GM18502 (cell line): ENCODE measurements at regions not wholly inside any gene's neighbourhood (a gene's known extent, or its start where the extent isn't known, plus 50 kb on each side); places are given as distances from the start of the nearest gene placed in this dataset.
A peak's percentile ranks its signal among the peaks of the same experiment; 100 is the strongest.
"Not testable (repeated sequence)": the region's sequence is repeated elsewhere in the genome, so short reads cannot be mapped to it uniquely, and the experiment has no call there.

Source experiments
- ATAC-seq: cut with Tn5 transposase; IDR thresholded peaks from one replicate; pipeline ENCODE4 v1.9.1; 2021; ENCODE audit warnings: mild to moderate bottlenecking; ENCODE audit not compliant: unreplicated experiment, poor library complexity

DNA sequence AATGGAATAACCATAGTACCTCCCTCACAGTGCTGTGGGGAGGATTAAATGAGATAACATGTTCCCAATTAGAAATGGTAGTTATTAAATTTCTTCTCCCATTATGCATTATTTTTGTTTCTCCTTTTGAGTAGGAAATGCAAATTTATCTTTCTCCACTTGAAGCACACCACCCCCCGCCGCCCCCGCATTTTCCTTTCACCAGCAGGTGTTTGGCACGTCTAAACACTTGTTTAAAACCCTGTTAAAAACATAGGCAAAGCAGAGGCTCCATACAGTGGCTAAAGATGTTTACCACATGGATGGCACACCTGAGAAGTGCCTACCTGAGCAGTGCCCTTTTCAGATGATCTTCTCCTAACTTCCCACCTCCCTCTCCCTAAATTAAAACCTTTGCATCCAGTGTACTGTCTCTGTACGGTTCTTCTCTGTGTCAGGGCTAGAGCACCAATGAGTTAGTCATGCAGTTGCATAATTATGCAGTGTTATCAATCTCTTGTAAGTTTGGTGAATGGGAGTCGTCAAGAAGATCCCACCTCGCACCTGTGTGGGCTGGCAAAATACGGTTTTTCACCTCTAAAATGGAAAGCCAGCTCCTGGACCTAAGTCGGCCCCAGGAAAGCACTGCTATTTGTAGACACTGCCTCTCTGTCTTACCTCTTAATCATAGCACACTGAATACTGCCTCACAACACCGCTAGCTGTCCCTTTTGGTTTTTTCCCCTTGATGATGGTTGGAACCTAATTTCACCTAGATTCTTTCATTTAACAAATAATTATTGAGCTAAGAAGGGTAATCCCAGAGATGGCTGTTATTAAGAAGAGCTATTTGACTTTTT, 122.0 kb downstream of the CT47B1 start:
- ATAC-seq: peak; percentile 30

GRCh38 chrX:120752431-120753082, 122.7 kb upstream of the C1GALT1C1 start:
- ATAC-seq: no peak

GRCh38 chrX:120751683-120752082, 121.8 kb upstream of the C1GALT1C1 start:
- ATAC-seq: no peak

GRCh38 chrX:120750381-120750780, 120.5 kb upstream of the C1GALT1C1 start:
- ATAC-seq: no peak

DNA sequence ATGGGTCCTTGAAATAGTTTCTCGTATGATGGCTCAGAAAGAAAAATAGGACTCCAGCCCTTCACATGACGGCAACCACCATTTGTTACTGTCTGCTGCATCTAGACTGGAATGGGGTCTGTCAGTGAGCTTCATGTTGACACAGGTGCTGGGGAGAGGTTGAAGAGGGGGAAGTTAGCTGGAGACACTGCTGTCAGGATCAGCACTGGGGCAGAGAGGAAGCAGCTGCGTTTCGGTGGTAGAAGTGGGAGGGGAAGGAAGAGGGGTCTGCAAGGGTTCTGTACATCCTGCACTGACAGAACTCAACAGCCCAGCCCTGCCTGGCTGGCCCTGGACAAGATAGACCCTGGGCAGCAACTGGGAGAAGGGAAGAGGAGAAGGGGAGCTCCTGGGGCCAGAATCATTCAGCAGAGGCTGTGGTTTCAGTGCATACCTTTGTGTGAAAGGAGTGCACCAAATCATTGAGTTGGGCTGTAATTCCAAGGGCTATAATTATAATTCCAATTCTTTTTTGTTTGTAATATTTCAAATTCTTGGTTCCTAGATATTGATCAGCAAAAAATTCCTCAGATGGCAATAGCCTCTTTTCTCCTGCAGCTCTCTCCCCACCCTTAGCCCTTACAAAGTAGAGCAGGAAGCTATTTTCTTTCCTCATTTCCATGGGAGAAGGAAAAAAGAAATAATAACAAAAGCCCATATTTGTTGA, 119.4 kb upstream of the C1GALT1C1 start:
- peak; percentile 82 for ATAC-seq

GRCh38 chrX:120746153-120746552, 116.3 kb upstream of the C1GALT1C1 start:
- no peak for ATAC-seq

DNA sequence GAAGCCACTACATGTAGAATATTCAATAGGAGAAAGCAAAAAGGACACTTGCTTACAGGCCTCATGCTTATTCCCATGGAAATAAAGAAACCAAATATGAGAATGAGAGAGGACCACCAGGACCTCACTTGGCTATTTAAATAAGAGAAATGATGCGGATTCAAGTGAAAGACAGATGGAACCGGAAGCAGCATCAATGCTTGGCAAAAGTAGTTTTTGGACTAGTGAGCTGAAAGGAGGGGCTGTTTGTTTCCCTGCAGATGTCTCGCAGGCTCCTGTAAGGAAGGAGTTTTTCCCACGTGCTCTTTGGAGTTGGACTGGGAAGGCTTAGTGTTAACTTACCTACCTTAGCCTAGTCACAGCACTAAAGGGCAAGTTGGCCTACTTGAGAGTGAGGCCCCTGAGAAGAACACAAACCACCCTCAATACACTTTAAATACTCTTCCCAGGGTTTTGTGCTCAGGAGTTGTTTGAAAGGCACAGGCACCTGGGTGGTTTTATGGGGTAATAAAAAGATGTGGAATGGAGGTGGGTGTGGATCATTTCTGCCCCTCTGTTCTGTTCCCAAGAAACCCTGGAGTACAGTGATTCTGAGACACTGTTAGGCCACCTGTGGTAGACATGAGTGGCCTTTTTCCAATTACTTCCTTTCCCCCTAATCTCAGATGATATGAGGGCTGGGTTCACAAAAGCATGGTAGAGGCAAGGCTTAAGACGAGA, 113.3 kb upstream of the C1GALT1C1 start:
- no peak for ATAC-seq

DNA sequence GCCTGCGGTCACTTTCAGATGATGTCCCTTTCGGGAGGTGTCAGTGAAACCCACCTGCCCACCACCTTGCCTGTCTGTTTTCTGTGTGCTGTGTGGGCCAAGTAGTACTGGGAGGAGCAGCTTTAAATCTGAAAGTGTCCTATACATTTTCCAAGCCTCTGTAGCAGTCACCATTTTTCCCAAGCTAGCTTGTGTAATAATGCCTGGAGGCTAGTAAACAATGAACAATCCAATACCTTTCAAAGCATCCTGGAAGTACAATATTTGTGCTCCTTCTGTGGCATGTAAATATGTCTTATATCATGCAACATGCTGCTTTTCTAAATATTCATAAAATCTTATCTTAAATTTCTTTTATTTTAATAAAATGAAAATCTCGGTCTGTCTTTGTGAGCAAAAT, 111.6 kb upstream of the C1GALT1C1 start:
- ATAC-seq: no peak

DNA sequence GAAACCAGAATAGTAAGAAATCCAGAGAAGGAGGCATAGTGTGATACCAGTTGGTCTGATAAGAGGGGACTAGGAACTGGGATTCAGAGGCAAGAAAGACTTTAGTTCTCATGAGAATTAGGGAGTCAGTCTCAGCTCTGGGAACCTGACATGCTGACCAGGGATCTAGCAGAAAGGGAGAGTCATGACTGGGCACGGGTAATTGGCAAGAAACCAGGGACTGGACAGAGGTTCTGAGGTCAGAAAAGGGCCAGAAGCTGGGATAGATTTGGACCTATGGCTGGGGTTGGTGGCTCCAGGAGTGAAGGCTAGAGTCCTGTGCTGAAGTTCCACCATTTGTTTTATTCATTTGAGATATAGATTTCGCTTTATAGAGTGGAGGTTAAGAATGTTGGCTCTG, 110.2 kb upstream of the C1GALT1C1 start:
- no peak for ATAC-seq

- ATAC-seq: no peak
These were observed 109.4 kb upstream of the C1GALT1C1 start for GRCh38 chrX:120739300-120739699.

- ATAC-seq: no peak
These were observed 107.1 kb upstream of the C1GALT1C1 start for GRCh38 chrX:120736989-120737388.

DNA sequence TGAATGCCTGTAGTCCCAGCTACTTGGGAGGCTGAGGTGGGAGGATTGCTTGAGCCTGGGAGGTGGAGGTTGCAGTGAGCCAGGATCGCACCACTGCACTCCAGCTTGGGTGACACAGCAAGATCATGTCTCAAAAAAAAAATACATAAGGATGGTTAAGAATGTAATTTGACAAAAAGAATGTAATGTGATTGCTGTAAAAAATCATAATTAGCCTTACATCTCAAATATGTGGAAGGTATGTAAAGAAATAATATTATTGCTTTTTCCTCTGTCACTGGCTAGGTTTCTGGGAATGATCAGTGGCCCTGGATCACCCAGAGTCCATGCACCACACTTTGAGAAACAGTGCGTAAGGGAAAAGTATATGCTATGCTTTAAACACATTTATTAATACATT, 106.1 kb upstream of the C1GALT1C1 start:
- no peak for ATAC-seq

DNA sequence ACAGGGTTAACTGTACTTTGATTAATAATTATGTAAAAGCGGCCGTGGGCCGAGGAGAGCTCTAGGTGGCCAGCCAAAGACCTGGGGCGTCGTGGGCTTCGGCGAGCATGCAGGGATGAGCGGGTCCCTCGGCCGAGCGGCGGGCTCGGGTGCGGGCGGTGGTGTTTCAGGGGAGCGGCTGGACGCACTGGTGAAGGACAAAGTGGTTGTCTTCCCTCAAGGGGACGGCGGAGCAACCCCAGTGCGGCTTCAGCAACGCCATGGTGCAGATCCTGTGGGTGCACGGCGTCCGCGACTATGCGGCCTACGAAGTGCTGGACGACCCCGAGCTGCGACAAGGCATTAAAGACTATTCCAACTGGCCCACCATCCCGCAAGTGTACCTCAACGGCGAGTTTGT, 103.0 kb upstream of the C1GALT1C1 start:
- no peak for ATAC-seq

DNA sequence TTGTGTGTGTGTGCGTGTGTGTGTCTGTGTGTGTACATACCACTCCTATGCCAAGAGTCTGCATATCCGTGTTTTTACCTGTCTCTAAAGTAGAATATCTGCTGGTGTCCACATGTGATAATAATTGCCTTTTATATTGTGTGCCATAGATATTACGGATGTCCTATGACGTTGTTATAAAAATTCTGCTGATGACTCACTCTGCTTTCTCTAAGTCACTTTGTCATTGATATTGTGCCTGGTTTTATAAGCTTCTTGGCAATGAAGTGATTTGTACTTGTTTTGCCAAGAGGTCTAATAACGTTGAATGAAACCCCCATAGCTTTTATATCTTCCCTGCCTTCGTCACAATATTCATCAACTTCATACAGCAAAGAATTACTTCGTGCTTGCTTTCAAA, 102.6 kb upstream of the C1GALT1C1 start:
- no peak for ATAC-seq

- ATAC-seq: no peak
These were observed 101.5 kb upstream of the C1GALT1C1 start for GRCh38 chrX:120731386-120731785.

DNA sequence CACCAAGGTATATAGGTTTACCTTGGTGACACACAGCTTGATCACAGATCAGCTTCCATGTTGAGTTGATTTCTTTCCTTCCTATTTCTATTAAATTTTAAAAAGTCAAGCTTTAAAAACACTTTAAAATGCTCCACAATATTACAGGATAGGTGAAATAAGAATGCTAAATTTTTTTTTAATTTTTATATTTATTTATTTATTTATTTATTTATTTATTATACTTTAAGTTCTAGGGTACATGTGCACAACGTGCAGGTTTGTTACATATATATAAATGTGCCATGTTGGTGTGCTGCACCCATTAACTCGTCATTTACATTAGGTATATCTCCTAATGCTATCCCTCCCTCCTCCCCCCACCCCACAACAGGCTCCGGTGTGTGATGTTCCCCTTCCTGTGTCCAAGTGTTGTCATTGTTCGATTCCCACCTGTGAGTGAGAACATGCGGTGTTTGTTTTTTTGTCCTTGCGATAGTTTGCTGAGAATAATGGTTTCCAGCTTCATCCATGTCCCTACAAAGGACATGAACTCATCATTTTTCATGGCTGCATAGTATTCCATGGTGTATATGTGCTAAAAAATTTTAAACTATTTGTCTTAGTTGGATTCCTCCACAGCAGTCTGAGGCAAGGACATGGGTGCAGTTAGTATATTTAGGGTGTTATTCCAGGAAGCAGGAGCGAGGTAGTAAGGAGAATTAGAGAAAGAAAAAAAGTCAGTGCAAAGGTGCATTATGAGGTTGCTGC, 99.8 kb upstream of the C1GALT1C1 start:
- ATAC-seq: not testable (repeated sequence)

DNA sequence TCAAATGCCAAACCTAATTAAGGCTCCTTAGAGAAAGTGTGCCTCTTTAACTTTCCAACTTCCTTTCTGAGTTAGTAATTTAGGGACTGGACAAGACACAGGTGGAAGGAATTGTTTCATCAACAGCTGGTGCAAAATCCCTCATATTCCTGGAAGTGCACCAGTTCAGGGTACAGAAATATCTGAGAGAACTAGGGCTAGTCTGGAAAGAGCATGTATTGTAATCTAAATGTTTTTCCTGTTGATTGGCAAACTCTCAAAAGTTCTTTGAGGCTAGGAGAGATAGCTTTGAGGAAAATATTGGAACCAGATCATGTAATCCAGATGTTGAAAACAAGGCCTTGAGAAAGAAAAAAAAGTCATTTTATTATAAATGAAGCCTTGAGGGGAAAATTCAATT, 98.1 kb upstream of the C1GALT1C1 start:
- ATAC-seq: no peak

GRCh38 chrX:120727452-120727851, 97.6 kb upstream of the C1GALT1C1 start:
- no peak for ATAC-seq

- peak; percentile 99 for ATAC-seq
These were observed 96.4 kb upstream of the C1GALT1C1 start for GRCh38 chrX:120726294-120726693.

DNA sequence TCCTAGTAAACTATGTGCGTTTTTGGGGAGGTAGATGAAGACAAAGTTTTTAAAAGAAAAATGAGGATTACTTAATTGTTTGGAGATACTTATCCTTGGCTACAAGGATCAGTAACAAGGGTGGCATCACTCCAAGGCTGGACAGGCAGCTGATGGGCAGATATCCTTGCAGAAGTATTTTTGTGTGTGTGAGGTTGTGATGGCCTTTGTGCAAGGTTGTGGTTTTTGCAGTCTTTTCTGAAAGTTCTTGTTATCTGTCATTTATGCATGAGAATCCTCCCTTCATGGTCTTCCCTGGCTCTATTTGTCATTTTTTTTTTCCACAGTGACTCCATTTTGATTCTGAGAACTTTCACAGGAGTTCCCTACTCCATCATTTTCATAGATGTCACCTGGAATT, 96.0 kb upstream of the C1GALT1C1 start:
- ATAC-seq: peak; percentile 41
